ENCODE measurements at regions not wholly inside any gene's neighbourhood (a gene's known extent, or its start where the extent isn't known, plus 50 kb on each side); places are given as distances from the start of the nearest gene placed in this dataset.

- H3K4me3 ChIP-seq (ENCODE audit: low read length): no peak overlapping the region
- TF ChIP-seq, protein P1, sequence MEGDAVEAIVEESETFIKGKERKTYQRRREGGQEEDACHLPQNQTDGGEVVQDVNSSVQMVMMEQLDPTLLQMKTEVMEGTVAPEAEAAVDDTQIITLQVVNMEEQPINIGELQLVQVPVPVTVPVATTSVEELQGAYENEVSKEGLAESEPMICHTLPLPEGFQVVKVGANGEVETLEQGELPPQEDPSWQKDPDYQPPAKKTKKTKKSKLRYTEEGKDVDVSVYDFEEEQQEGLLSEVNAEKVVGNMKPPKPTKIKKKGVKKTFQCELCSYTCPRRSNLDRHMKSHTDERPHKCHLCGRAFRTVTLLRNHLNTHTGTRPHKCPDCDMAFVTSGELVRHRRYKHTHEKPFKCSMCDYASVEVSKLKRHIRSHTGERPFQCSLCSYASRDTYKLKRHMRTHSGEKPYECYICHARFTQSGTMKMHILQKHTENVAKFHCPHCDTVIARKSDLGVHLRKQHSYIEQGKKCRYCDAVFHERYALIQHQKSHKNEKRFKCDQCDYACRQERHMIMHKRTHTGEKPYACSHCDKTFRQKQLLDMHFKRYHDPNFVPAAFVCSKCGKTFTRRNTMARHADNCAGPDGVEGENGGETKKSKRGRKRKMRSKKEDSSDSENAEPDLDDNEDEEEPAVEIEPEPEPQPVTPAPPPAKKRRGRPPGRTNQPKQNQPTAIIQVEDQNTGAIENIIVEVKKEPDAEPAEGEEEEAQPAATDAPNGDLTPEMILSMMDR (conservative IDR thresholded peaks at IDR 0.05; ENCODE audit: low read length): no peak
- DNase-seq (ENCODE audit: low read depth): no peak
Observed at GRCh38 chr2:66771359-66771976, 336.5 kb downstream of the MEIS1 start.

DNA sequence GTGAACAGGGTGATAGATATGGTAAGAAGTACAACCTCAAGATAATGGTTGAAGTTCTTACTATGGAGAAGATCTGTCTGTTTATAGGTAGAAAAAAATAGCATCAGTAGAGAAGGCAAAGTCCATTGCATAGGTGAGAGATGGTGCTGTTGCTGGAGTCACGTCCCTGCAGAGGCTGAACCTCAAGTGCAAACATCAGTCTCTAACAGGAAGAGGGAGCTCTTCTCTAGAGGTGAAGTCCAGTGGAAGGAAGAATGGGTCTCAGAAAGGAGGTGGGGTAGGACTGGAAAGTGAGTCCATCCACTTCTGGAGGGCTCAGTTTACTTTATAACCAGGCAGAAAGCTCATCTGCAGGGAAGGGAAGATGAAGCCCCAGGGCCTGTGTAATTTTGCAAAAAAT lies 337.7 kb downstream of the MEIS1 start:
- no peak for DNase-seq (ENCODE audit: low read depth)
- H3K4me3 ChIP-seq (ENCODE audit: low read length): no peak overlapping the region
- TF ChIP-seq, protein P1 (conservative IDR thresholded peaks at IDR 0.05; ENCODE audit: low read length): no peak; the same call in 1 of the 2 replicates

- no peak overlapping the region for H3K4me3 ChIP-seq (ENCODE audit: low read length)
- TF ChIP-seq, protein P1 (conservative IDR thresholded peaks at IDR 0.05; ENCODE audit: low read length): no peak
- no peak for DNase-seq (ENCODE audit: low read depth)
Observed at GRCh38 chr2:66775730-66776422, 341.0 kb downstream of the MEIS1 start.

DNA sequence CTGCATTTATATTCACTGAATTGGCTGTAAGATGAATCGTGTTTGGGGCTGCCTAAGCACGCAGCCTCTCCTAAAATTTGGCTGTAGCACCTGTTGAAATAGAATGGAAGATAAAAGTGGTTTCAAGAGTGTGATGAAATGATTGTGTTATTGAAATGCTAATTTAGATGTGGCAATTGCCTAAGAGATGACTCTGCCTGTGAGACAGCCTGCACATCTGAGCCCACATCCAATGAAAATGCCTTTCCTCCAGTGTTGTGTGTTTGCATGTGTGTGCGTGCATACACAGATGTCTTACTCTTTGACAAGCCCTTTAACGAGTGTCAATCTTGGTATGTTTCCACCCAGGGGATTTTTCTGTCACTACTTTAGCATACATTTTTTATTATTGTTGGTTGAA lies 346.9 kb downstream of the MEIS1 start:
- TF ChIP-seq, protein P1 (conservative IDR thresholded peaks at IDR 0.05; ENCODE audit: low read length): no peak
- H3K4me3 ChIP-seq (ENCODE audit: low read length): no peak overlapping the region
- DNase-seq (ENCODE audit: low read depth): no peak

- no peak for DNase-seq (ENCODE audit: low read depth)
- TF ChIP-seq, protein P1 (conservative IDR thresholded peaks at IDR 0.05; ENCODE audit: low read length): no peak
- no peak overlapping the region for H3K4me3 ChIP-seq (ENCODE audit: low read length)
Observed at GRCh38 chr2:66782780-66783361, 347.9 kb downstream of the MEIS1 start.

DNA sequence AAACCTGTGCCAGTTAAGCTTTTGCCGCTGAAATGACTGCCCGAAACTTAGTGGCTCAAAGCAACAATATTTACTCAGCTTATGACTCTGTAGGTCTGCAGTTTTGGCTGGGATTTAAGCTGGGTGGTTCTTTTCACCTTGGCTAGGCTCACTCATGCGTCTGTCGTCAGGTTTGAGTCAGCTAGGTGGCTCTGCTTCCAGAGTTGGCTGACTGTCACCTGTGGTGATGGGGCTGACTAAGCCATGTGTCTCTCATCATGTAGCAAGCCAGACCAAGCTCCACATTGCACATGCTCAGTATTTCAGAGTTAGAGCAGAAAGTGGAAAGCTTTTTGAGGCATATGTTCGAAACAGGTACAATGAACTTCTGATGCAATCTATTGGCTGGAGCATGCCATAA lies 354.8 kb downstream of the MEIS1 start:
- TF ChIP-seq, protein P1 (conservative IDR thresholded peaks at IDR 0.05; ENCODE audit: low read length): no peak
- H3K4me3 ChIP-seq (ENCODE audit: low read length): no peak overlapping the region
- no peak for DNase-seq (ENCODE audit: low read depth)

Measured in AG10803 (cell line).